H1 (cell line): ENCODE measurements at regions not wholly inside any gene's neighbourhood (a gene's known extent, or its start where the extent isn't known, plus 50 kb on each side); places are given as distances from the start of the nearest gene placed in this dataset.

Source experiments
- CTCF ChIA-PET: fragments of 300-600 bp; sonication (Branson Sonifier 250); formaldehyde crosslinking; loops from one replicate; lab custom pipeline; 2021; ENCODE audit not compliant: partially characterized antibody; lab: Charles Lee
- POLR2A ChIA-PET: fragments of 300-600 bp; sonication (Branson Sonifier 250); formaldehyde crosslinking; loops from one replicate; lab custom pipeline; 2021; ENCODE audit warnings: inconsistent platforms; ENCODE audit not compliant: partially characterized antibody; lab: Charles Lee
- DNase-seq, 2 experiments: peaks; one replicate each; pipeline versions ENCODE4 v3.0.0 to v3.0.0-alpha.2; 2010 to 2022; ENCODE audit warnings: low spot score in 2 of 2, low read depth in 1 of 2, mixed read lengths in 1 of 2
- FAIRE-seq: peaks from 2 replicates; lab custom pipeline; 2011; peaks lifted over from hg19 to GRCh38; lab: Jason Lieb, UNC
- H2AFZ ChIP-seq: 2 replicates; pipeline ENCODE4 v1.8.1; 2012; ENCODE audit warnings: low read length, inconsistent platforms
- H2AK5ac ChIP-seq: 2 replicates; pipeline ENCODE4 v1.6.1; 2013; ENCODE audit warnings: low read depth, low read length
- H2BK120ac ChIP-seq: replicated peaks from 2 replicates; pipeline ENCODE3; 2013; ENCODE audit warnings: low read depth, low read length, inconsistent platforms
- H2BK12ac ChIP-seq: 2 replicates; pipeline ENCODE4 v1.6.1; 2013; ENCODE audit warnings: low read depth, low read length
- H2BK15ac ChIP-seq: 2 replicates; pipeline ENCODE4 v1.6.1; 2013; ENCODE audit warnings: low read length
- H2BK20ac ChIP-seq: 2 replicates; pipeline ENCODE4 v1.6.1; 2013; ENCODE audit warnings: low read length
- H2BK5ac ChIP-seq: 2 replicates; pipeline ENCODE4 v1.6.1; 2013; ENCODE audit warnings: low read depth, low read length
- H3K14ac ChIP-seq: 2 replicates; pipeline ENCODE4 v1.6.1; 2013; ENCODE audit warnings: inconsistent platforms; ENCODE audit not compliant: insufficient read length
- H3K18ac ChIP-seq: 2 replicates; pipeline ENCODE4 v1.6.1; 2013; ENCODE audit warnings: low read length; ENCODE audit errors: extremely low read depth
- H3K23ac ChIP-seq: 2 replicates; pipeline ENCODE4 v1.6.1; 2013; ENCODE audit warnings: inconsistent platforms; ENCODE audit not compliant: insufficient read length
- H3K23me2 ChIP-seq: 2 replicates; pipeline ENCODE4 v1.6.1; 2013; ENCODE audit warnings: low read depth, low read length
- H3K27ac ChIP-seq: 2 replicates; pipeline ENCODE4 v1.6.1; 2011; ENCODE audit warnings: low read depth, low read length, inconsistent platforms
- H3K27me3 ChIP-seq, 4 experiments: replicated peaks in 1 of 4; 1 replicate in 1 of 4; 2 replicates in 3 of 4; pipeline versions ENCODE4 v1.6.1 to v1.8.1; 2011 to 2013; ENCODE audit warnings: low read length in 3 of 4, mild to moderate bottlenecking in 3 of 4, inconsistent platforms in 2 of 4, mixed read lengths in 2 of 4, moderate library complexity in 1 of 4; ENCODE audit not compliant: control insufficient read depth in 3 of 4, insufficient read depth in 3 of 4; ENCODE audit errors: extremely low read depth in 1 of 4
- H3K36me3 ChIP-seq, 4 experiments: 2 replicates each; pipeline versions ENCODE4 v1.6.1 to v1.8.1; 2011 to 2013; ENCODE audit warnings: mild to moderate bottlenecking in 4 of 4, low read length in 3 of 4, moderate library complexity in 2 of 4, control low read depth in 1 of 4, inconsistent platforms in 1 of 4; ENCODE audit not compliant: insufficient read depth in 4 of 4, control insufficient read depth in 2 of 4
- H3K4ac ChIP-seq: replicated peaks from 2 replicates; pipeline ENCODE3; 2013; ENCODE audit warnings: low read length, low read depth, mixed read lengths, inconsistent platforms; ENCODE audit not compliant: insufficient read length
- H3K4me1 ChIP-seq, 4 experiments: replicated peaks in 1 of 4; 1 replicate in 1 of 4; 2 replicates in 3 of 4; pipeline versions ENCODE4 v1.6.1 to v1.8.1; 2011 to 2013; ENCODE audit warnings: low read length in 3 of 4, inconsistent platforms in 2 of 4, mixed read lengths in 1 of 4; ENCODE audit not compliant: insufficient read depth in 4 of 4, control insufficient read depth in 3 of 4
- H3K4me2 ChIP-seq, 2 experiments: 2 replicates each; pipeline versions ENCODE4 v1.6.1 to v1.8.1; 2011 to 2013; ENCODE audit warnings: low read depth in 2 of 2, low read length in 2 of 2, control low read depth in 1 of 2, inconsistent platforms in 1 of 2, mild to moderate bottlenecking in 1 of 2; ENCODE audit not compliant: insufficient read depth in 1 of 2
- H3K4me3 ChIP-seq, 4 experiments: fragments of 200-600, 300-600 bp in 1 of 4; sonication (generic), shearing (Covaris generic), sonication (Bioruptor Twin) in 1 of 4; 2 replicates each; pipeline versions ENCODE4 v1.5.1 to v1.8.1; 2011 to 2016; ENCODE audit warnings: low read length in 4 of 4, low read depth in 3 of 4, control low read depth in 2 of 4, inconsistent platforms in 2 of 4, mild to moderate bottlenecking in 2 of 4, mixed read lengths in 1 of 4, moderate library complexity in 1 of 4; ENCODE audit not compliant: insufficient read depth in 2 of 4; ENCODE audit errors: extremely low read depth in 1 of 4
- H3K56ac ChIP-seq: replicated peaks from 2 replicates; pipeline ENCODE3; 2013; ENCODE audit warnings: low read depth, mild to moderate bottlenecking, mixed read lengths, low read length, inconsistent platforms; ENCODE audit not compliant: insufficient read length
- H3K79me1 ChIP-seq: 2 replicates; pipeline ENCODE4 v1.6.1; 2013; ENCODE audit warnings: low read depth, low read length, control low read depth
- H3K79me2 ChIP-seq, 2 experiments: 2 replicates each; pipeline versions ENCODE4 v1.6.1 to v1.8.1; 2012 to 2013; ENCODE audit warnings: low read length in 2 of 2, mild to moderate bottlenecking in 2 of 2, inconsistent platforms in 1 of 2; ENCODE audit not compliant: insufficient read depth in 2 of 2, control insufficient read depth in 1 of 2
- H3K9ac ChIP-seq, 4 experiments: replicated peaks in 1 of 4; 1 replicate in 1 of 4; 2 replicates in 3 of 4; pipeline versions ENCODE4 v1.6.1 to v1.8.1; 2011 to 2013; ENCODE audit warnings: low read depth in 3 of 4, low read length in 3 of 4, control low read depth in 2 of 4, mild to moderate bottlenecking in 2 of 4, moderate library complexity in 2 of 4, inconsistent platforms in 1 of 4; ENCODE audit errors: extremely low read depth in 1 of 4
- H3K9me3 ChIP-seq, 2 experiments: 2 replicates each; pipeline versions ENCODE4 v1.6.1 to v1.8.1; 2012 to 2013; ENCODE audit warnings: mild to moderate bottlenecking in 2 of 2, moderate library complexity in 2 of 2, control low read depth in 1 of 2, inconsistent platforms in 1 of 2, low read depth in 1 of 2, low read length in 1 of 2, mixed read lengths in 1 of 2; ENCODE audit not compliant: insufficient read depth in 2 of 2
- H4K20me1 ChIP-seq, 2 experiments: replicated peaks in 1 of 2; 2 replicates each; pipeline versions ENCODE3 to v1.8.1; 2011 to 2013; ENCODE audit warnings: inconsistent platforms in 2 of 2, low read length in 2 of 2, mild to moderate bottlenecking in 1 of 2; ENCODE audit not compliant: insufficient read depth in 2 of 2, control insufficient read depth in 1 of 2
- H4K5ac ChIP-seq: 2 replicates; pipeline ENCODE4 v1.6.1; 2013; ENCODE audit warnings: low read length, low read depth, mixed read lengths, inconsistent platforms; ENCODE audit not compliant: insufficient read length
- H4K8ac ChIP-seq: 2 replicates; pipeline ENCODE4 v1.8.0; 2013; ENCODE audit warnings: mild to moderate bottlenecking, moderate library complexity, low read length, inconsistent platforms; ENCODE audit not compliant: insufficient read depth; ENCODE audit errors: extremely low read depth
- H4K91ac ChIP-seq: replicated peaks from 2 replicates; pipeline ENCODE3; 2013; ENCODE audit warnings: low read length, mixed read lengths, inconsistent platforms; ENCODE audit not compliant: insufficient read length
- CEBPB ChIP-seq: IDR thresholded peaks from 2 replicates; pipeline ENCODE4 v1.6.1; 2012; ENCODE audit warnings: low read depth, low read length
- EZH2 ChIP-seq: fragments of 200-600 bp; sonication (generic); IDR thresholded peaks from 2 replicates; pipeline ENCODE4 v1.7.1; 2012; ENCODE audit warnings: low read depth, mild to moderate bottlenecking, moderate library complexity, low read length, inconsistent platforms; ENCODE audit not compliant: severe bottlenecking
- GABPA ChIP-seq: IDR thresholded peaks from 2 replicates; pipeline ENCODE4 v1.6.1; 2011; ENCODE audit warnings: mild to moderate bottlenecking, low read length, moderate library complexity, borderline replicate concordance; ENCODE audit not compliant: insufficient read depth
- RAD21 ChIP-seq, 2 experiments: IDR thresholded peaks in 1 of 2; conservative IDR thresholded peaks in 1 of 2; 2 replicates each; pipeline ENCODE4 v1.6.1; 2011; ENCODE audit warnings: low read depth in 2 of 2, low read length in 2 of 2, improper control_type of control experiment in 1 of 2, inconsistent platforms in 1 of 2, mild to moderate bottlenecking in 1 of 2, moderate library complexity in 1 of 2
- RBBP5 ChIP-seq: IDR thresholded peaks from 2 replicates; pipeline ENCODE4 v1.7.1; 2012; ENCODE audit warnings: low read depth, mild to moderate bottlenecking, inconsistent platforms, low read length, moderate library complexity, borderline replicate concordance
- RNF2 ChIP-seq: fragments of 200-900, 300-1000 bp; sonication (generic); IDR thresholded peaks from 2 replicates; pipeline ENCODE4 v1.7.1; 2016; ENCODE audit warnings: borderline replicate concordance, low read depth, mild to moderate bottlenecking, antibody characterized with exemption, low read length; ENCODE audit not compliant: poor library complexity, severe bottlenecking; ENCODE audit errors: missing control alignments
- SIN3A ChIP-seq, 2 experiments: IDR thresholded peaks in 1 of 2; conservative IDR thresholded peaks in 1 of 2; 2 replicates each; pipeline ENCODE4 v1.6.1; 2011 to 2012; ENCODE audit warnings: low read length in 2 of 2, improper control_type of control experiment in 1 of 2, low read depth in 1 of 2, mild to moderate bottlenecking in 1 of 2
- WGBS, 2 experiments: shearing (Covaris generic) in 1 of 2; methylation state at CpG; one replicate each; pipeline versions ENCODE4 v1.1.6 to v1.1.7; 2013 to 2015; ENCODE audit warnings: low lambda C conversion rate in 2 of 2, mixed read lengths in 2 of 2, inconsistent platforms in 1 of 2, low coverage in 1 of 2, missing lambda C conversion rate in 1 of 2; ENCODE audit not compliant: insufficient replicate concordance in 2 of 2, insufficient coverage in 1 of 2, insufficient read length in 1 of 2; ENCODE audit errors: extremely low coverage in 1 of 2, missing lambda C conversion rate in 1 of 2; 5-methylcytosine and 5-hydroxymethylcytosine counted together

GRCh38 chr7:23893176-23893941, 183.3 kb downstream of the STK31 start:
- Histone ChIP-seq H3K9ac (no peak overlapping the region), H3K27ac (no peak overlapping the region), H3K79me2 (no peaks in the 10 kb centered on the region), H2BK20ac (no peak overlapping the region), H2BK15ac (no peak overlapping the region), H3K14ac (no peak overlapping the region), H3K18ac (no peak overlapping the region), H3K36me3 (no peaks in the 10 kb centered on the region), H2AFZ (no peak overlapping the region), H4K20me1 (no peaks in the 10 kb centered on the region), H4K8ac (no peak overlapping the region), H3K4me3 (no peak overlapping the region), H3K4ac (no peak overlapping the region), H4K91ac (no peak overlapping the region), H2BK12ac (no peak overlapping the region), H3K27me3 (no peaks in the 10 kb centered on the region), H4K5ac (no peak overlapping the region), H3K23me2 (no peaks in the 10 kb centered on the region), H3K9me3 (no peaks in the 10 kb centered on the region), H3K4me1 (peaks cover 0 to 3% (median 0%) of the 10 kb centered on the region in 4 experiments; a peak in 2 of 7 replicates), H2AK5ac (no peak overlapping the region), H3K23ac (no peak overlapping the region), H3K79me1 (no peaks in the 10 kb centered on the region), H2BK5ac (no peak overlapping the region), H2BK120ac (no peak overlapping the region), H3K4me2 (no peak overlapping the region), H3K56ac (no peak overlapping the region)
- ChIA-PET CTCF (interaction anchor here (0.8 to 1.0 kb wide), 2 partner anchors 31 to 46 kb away, joined by 3 read pairs; no protein-coding TSS in a partner anchor), POLR2A (interaction anchor here (0.5 kb wide), 1 partner anchor 488 kb away, joined by 3 read pairs; no protein-coding TSS in a partner anchor)
- WGBS, 2 experiments = 89% methylated on average over 7 of the region's 7 CpGs; no CpG with 5 or more reads in 1 of the 2 experiments
- FAIRE-seq = no peak
- no peak for DNase-seq
- TF ChIP-seq CEBPB = no peak
- no peak for TF ChIP-seq RAD21 (IDR thresholded peaks at IDR 0.05 in 1 of 2, conservative IDR thresholded peaks at IDR 0.05 in 1 of 2; ENCODE audit: low read depth in 2 of 2, low read length in 2 of 2)
- no peak for TF ChIP-seq EZH2
- TF ChIP-seq RBBP5 = no peak
- no peak for TF ChIP-seq SIN3A (conservative IDR thresholded peaks at IDR 0.05 in 1 of 2, IDR thresholded peaks at IDR 0.05 in 1 of 2; ENCODE audit: low read depth in 1 of 2, low read length in 2 of 2)
- no peak for TF ChIP-seq RNF2
- TF ChIP-seq GABPA = no peak
